ENCODE measurements at regions not wholly inside any gene's neighbourhood (a gene's known extent, or its start where the extent isn't known, plus 50 kb on each side); places are given as distances from the start of the nearest gene placed in this dataset.

GRCh38 chr2:60676706-60677330, 79.2 kb upstream of the PAPOLG start:
- no peak for TF ChIP-seq CTCF (IDR thresholded peaks at IDR 0.05; ENCODE audit: extremely low read depth, missing control alignments)
- DNase-seq (ENCODE audit: low spot score) = no peak

- no peak for DNase-seq (ENCODE audit: low spot score)
These were observed 78.7 kb upstream of the PAPOLG start for GRCh38 chr2:60677356-60677755.

GRCh38 chr2:60678551-60678950, 77.5 kb upstream of the PAPOLG start:
- no peak for TF ChIP-seq CTCF (IDR thresholded peaks at IDR 0.05; ENCODE audit: extremely low read depth, missing control alignments)
- DNase-seq (ENCODE audit: low spot score) = no peak

More at GRCh38 chr2:60677356-60677755, 78.7 kb upstream of the PAPOLG start:
- no peak for TF ChIP-seq CTCF (IDR thresholded peaks at IDR 0.05; ENCODE audit: extremely low read depth, missing control alignments)

GRCh38 chr2:60679036-60679780, 76.9 kb upstream of the PAPOLG start:
- TF ChIP-seq CTCF (IDR thresholded peaks at IDR 0.05; ENCODE audit: extremely low read depth, missing control alignments) = no peak
- no peak for DNase-seq (ENCODE audit: low spot score)

GRCh38 chr2:60693551-60693950, 62.5 kb upstream of the PAPOLG start:
- DNase-seq (ENCODE audit: low spot score) = no peak
- TF ChIP-seq CTCF (IDR thresholded peaks at IDR 0.05; ENCODE audit: extremely low read depth, missing control alignments) = no peak

- DNase-seq (ENCODE audit: low spot score) = no peak
- no peak for TF ChIP-seq CTCF (IDR thresholded peaks at IDR 0.05; ENCODE audit: extremely low read depth, missing control alignments)
These were observed 60.3 kb upstream of the PAPOLG start for GRCh38 chr2:60695793-60696192.

- no peak for DNase-seq (ENCODE audit: low spot score)
- no peak for TF ChIP-seq CTCF (IDR thresholded peaks at IDR 0.05; ENCODE audit: extremely low read depth, missing control alignments)
These were observed 56.5 kb upstream of the PAPOLG start for GRCh38 chr2:60699617-60700016.

Data from GM20000 (cell line).